Large intestine (tissue), 3 donors: ENCODE measurements at regions not wholly inside any gene's neighbourhood (a gene's known extent, or its start where the extent isn't known, plus 50 kb on each side); places are given as distances from the start of the nearest gene placed in this dataset.

Experiments
- DNase-seq, 2 donors: peaks; one replicate each; pipeline versions ENCODE4 v3.0.0 to v3.0.0-alpha.2; 2013
- H3K27ac ChIP-seq: one replicate; pipeline ENCODE4 v1.5.1; 2013; ENCODE audit warnings: low read length
- H3K27me3 ChIP-seq: 2 replicates; pipeline ENCODE4 v1.6.1; 2013; ENCODE audit warnings: low read length; ENCODE audit not compliant: control insufficient read depth, insufficient read depth
- H3K36me3 ChIP-seq: 2 replicates; pipeline ENCODE4 v1.6.1; 2013; ENCODE audit warnings: low read length; ENCODE audit not compliant: control insufficient read depth, insufficient read depth
- H3K4me1 ChIP-seq: one replicate; pipeline ENCODE4 v1.6.1; 2013; ENCODE audit warnings: low read length; ENCODE audit not compliant: control insufficient read depth, insufficient read depth
- H3K4me3 ChIP-seq: one replicate; pipeline ENCODE4 v1.5.1; 2013; ENCODE audit warnings: low read length
- H3K9me3 ChIP-seq: one replicate; pipeline ENCODE4 v1.6.1; 2013; ENCODE audit warnings: mild to moderate bottlenecking, low read depth, low read length, moderate library complexity; ENCODE audit not compliant: control insufficient read depth
- WGBS: methylation state at CpG from one replicate; pipeline ENCODE4 v1.1.5; 2013; ENCODE audit warnings: low lambda C conversion rate; ENCODE audit not compliant: insufficient coverage; 5-methylcytosine and 5-hydroxymethylcytosine counted together

- Histone ChIP-seq H3K27ac (no peak overlapping the region), H3K36me3 (no peaks in the 10 kb centered on the region), H3K27me3 (peaks cover 3% of the 10 kb centered on the region), H3K4me1 (no peaks in the 10 kb centered on the region), H3K9me3 (no peaks in the 10 kb centered on the region), H3K4me3 (no peak overlapping the region)
- no peak for DNase-seq
- WGBS, result no CpG with 5 or more reads among the region's 2 CpGs
Observed at GRCh38 chr1:114290776-114291175, 137.1 kb upstream of the SYT6 start.

GRCh38 chr1:114290341-114290740, 136.7 kb upstream of the SYT6 start:
- H3K9me3 ChIP-seq, result no peaks in the 10 kb centered on the region
- no peak for DNase-seq
- H3K4me1 ChIP-seq, result no peaks in the 10 kb centered on the region
- H3K36me3 ChIP-seq, result no peaks in the 10 kb centered on the region
- WGBS, result 92% methylated on average over 2 of the region's 4 CpGs
- peaks cover 3% of the 10 kb centered on the region for H3K27me3 ChIP-seq
- no peak overlapping the region for H3K4me3 ChIP-seq
- no peak overlapping the region for H3K27ac ChIP-seq

GRCh38 chr1:114289824-114290223, 136.2 kb upstream of the SYT6 start:
- H3K4me3 ChIP-seq, result no peak overlapping the region
- 67% methylated on average over 1 of the region's 8 CpGs for WGBS

DNA sequence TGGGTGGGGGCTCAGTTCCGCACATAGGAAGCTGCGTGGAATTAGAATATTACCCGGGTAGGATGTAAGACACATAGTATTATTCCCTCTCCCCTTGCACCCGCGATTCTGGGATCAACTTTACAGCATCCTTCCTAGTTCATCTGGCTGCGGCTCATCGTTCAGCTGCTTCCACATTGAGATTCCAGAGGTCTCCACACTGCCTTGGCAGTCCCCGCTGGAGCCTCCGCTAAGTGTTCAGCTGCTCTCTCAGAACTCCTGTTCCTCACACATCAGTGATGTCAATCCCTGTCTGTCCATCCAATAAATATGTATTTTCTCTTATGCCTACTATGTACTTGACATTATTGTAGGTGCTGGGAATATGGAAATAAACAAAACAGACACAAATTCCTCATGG, 135.6 kb upstream of the SYT6 start:
- Histone ChIP-seq H3K4me1 (no peaks in the 10 kb centered on the region), H3K27me3 (peaks cover under 1% of the 10 kb centered on the region), H3K4me3 (no peak overlapping the region), H3K27ac (no peak overlapping the region), H3K36me3 (no peaks in the 10 kb centered on the region), H3K9me3 (no peaks in the 10 kb centered on the region)
- WGBS, result no CpG with 5 or more reads among the region's 9 CpGs
- no peak for DNase-seq

More at GRCh38 chr1:114289824-114290223, 136.2 kb upstream of the SYT6 start:
- Histone ChIP-seq H3K36me3 (no peaks in the 10 kb centered on the region), H3K27me3 (peaks cover 3% of the 10 kb centered on the region), H3K9me3 (no peaks in the 10 kb centered on the region), H3K4me1 (no peaks in the 10 kb centered on the region), H3K27ac (no peak overlapping the region)
- no peak for DNase-seq

DNA sequence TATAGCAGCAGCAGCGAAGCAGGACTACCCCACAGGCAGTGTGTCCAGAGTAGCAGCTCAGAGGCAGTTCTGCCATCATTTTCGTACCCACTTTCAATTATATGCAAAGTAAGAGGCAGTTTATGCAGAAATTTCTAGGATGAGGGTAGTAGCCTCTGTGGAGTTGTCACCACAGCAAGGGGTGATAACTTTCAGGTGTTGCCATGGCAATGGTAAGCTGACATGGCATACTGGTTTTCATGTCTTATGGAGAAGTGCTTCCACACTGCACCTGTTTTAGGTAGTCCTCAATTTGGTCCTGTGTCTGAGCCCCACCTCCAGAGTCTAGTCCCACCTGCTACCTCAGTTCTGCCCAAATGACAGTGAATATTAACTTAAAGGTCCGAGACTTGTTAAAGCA, 133.3 kb upstream of the SYT6 start:
- Histone ChIP-seq H3K4me1 (no peaks in the 10 kb centered on the region), H3K27me3 (no peaks in the 10 kb centered on the region), H3K36me3 (no peaks in the 10 kb centered on the region), H3K4me3 (no peak overlapping the region), H3K27ac (no peak overlapping the region), H3K9me3 (no peaks in the 10 kb centered on the region)
- no peak for DNase-seq
- WGBS, result no CpG with 5 or more reads among the region's 3 CpGs

DNA sequence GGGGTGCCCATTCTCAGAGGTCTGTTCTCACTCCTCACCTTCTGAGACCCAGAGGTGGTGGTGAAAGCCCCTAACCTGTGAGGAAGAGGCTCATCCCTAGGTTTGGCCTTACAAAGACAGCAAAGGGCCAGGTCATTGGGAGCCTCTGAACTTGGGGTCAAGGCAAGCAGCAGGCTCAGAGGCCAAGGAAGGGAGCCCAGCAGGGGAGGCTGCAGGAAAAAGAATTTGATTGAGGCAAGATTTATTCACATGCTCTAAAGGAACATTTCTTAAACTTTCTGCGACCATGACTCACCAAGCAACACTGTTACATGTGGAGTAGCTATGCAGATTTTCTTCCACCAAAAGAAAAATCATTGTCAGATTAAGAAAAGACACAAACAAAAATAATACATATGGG, 132.5 kb upstream of the SYT6 start:
- H3K36me3 ChIP-seq, result no peaks in the 10 kb centered on the region
- H3K27me3 ChIP-seq, result no peaks in the 10 kb centered on the region

GRCh38 chr1:114282751-114283403, 129.2 kb upstream of the SYT6 start:
- DNase-seq, result peak; percentile 73 to 80
- H3K27me3 ChIP-seq, result no peaks in the 10 kb centered on the region
- H3K27ac ChIP-seq, result no peak overlapping the region
- 83% methylated on average over 1 of the region's 7 CpGs for WGBS
- no peaks in the 10 kb centered on the region for H3K36me3 ChIP-seq
- no peaks in the 10 kb centered on the region for H3K4me1 ChIP-seq
- no peak overlapping the region for H3K4me3 ChIP-seq
- H3K9me3 ChIP-seq, result no peaks in the 10 kb centered on the region

More for the DNA sequence above, 132.5 kb upstream of the SYT6 start:
- Histone ChIP-seq H3K27ac (no peak overlapping the region), H3K9me3 (no peaks in the 10 kb centered on the region), H3K4me3 (no peak overlapping the region), H3K4me1 (no peaks in the 10 kb centered on the region)
- 83% methylated on average over 1 of the region's 1 CpG for WGBS
- DNase-seq, result no peak

DNA sequence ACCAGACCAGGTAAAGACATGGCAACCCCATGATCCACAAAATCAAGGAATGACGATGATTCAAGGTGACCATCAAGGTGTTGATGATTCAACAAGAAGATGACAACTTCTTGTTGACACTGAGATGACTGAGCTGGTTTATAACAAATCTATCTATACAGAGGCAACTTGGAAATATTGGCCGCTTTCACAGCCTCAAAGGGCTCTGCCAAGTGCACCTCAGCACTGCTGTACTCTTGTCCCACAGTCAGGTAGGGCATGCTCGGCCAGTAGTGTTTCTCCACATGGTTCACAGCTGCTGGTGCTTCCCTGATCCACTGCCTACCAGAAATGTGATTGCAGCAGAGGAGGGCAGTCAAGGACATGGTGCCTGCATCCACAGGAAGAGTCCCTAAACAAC, 125.2 kb upstream of the SYT6 start:
- DNase-seq, result no peak
- Histone ChIP-seq H3K4me1 (no peaks in the 10 kb centered on the region), H3K27me3 (no peaks in the 10 kb centered on the region), H3K4me3 (no peak overlapping the region), H3K27ac (no peak overlapping the region), H3K9me3 (no peaks in the 10 kb centered on the region), H3K36me3 (no peaks in the 10 kb centered on the region)
- WGBS, result 80% methylated on average over 1 of the region's 3 CpGs

DNA sequence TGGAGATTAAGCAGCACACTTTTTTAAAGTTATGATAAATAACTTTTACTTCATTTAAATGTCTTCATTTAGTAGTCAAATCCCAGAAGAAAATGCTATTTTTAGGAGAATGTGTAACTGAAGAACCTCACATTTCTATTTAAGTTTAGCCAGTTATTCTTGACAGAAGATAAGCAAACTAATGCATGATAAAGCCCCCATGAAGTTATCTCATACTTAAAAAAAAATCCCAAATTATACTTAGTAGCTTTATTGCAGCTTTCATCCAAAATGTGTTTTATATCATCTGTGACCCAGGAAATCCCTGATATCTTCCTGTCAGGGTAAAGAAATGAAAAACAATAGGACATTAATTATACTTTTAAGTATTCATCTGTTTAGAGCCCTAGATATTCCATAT, 124.8 kb upstream of the SYT6 start:
- no peaks in the 10 kb centered on the region for H3K4me1 ChIP-seq
- no peak overlapping the region for H3K27ac ChIP-seq
- H3K36me3 ChIP-seq, result no peaks in the 10 kb centered on the region
- H3K27me3 ChIP-seq, result no peaks in the 10 kb centered on the region
- H3K9me3 ChIP-seq, result no peaks in the 10 kb centered on the region
- no peak for DNase-seq
- no peak overlapping the region for H3K4me3 ChIP-seq

DNA sequence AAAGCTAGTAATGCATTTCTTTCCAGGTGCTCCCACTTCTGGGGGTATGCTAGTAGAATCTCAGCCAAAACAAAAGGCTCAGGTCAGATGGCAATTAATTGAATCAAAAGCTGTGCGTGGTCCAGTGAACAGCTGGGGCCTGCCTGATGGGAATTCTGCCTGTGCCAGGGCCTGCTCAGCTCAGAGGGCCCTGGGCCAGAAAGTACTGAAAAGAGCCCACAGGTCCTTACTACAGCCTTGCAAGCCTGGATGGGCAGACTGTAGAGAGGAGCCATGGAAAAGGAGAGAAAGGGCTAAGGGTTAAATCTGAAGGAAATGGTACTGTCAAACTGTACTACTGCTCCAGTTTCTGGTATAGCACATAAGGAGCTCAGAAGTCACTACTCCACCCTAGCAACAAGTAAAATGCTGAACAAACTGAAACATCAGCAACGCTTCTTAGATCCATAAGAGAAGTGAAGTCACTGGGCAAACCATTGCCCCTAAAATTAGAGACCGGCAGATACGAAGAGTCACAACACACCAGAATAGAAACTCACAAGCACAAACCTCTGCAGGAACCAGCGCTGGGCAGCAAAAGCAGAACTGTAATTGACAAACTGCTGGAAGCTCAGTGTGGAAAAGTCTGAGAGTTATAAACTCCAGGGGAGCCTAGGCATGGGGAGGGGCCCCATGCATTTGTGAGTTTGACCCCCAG, 121.1 kb upstream of the SYT6 start:
- H3K4me3 ChIP-seq, result no peak overlapping the region
- no CpG with 5 or more reads among the region's 5 CpGs for WGBS
- no peaks in the 10 kb centered on the region for H3K36me3 ChIP-seq
- H3K9me3 ChIP-seq, result no peaks in the 10 kb centered on the region
- H3K27ac ChIP-seq, result no peak overlapping the region
- H3K27me3 ChIP-seq, result no peaks in the 10 kb centered on the region
- no peak for DNase-seq
- no peaks in the 10 kb centered on the region for H3K4me1 ChIP-seq

DNA sequence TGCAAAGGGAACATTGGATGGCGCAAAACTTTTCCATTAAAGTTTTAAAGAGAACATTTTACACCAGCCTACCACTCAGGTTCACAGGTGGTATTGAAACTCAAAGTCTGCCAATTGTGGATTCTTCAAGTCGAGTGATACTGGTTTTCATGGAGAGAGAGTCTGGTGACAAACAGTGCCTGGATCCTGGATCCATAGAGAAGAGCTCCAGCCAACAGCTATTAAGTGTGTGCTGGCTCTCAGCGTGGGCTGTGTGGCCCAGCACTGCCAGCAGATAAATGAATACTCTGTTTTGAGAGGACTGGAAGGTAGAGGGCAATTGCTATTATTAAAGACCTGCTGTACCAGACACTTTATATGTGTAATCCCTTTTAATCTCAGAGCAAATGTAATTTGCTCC, 118.9 kb upstream of the SYT6 start:
- H3K4me1 ChIP-seq, result no peaks in the 10 kb centered on the region
- no peaks in the 10 kb centered on the region for H3K36me3 ChIP-seq
- WGBS, result no CpG with 5 or more reads among the region's 3 CpGs
- H3K27me3 ChIP-seq, result no peaks in the 10 kb centered on the region
- H3K27ac ChIP-seq, result no peak overlapping the region
- no peaks in the 10 kb centered on the region for H3K9me3 ChIP-seq
- no peak for DNase-seq
- no peak overlapping the region for H3K4me3 ChIP-seq
